Left kidney (tissue), 1 donor: ENCODE measurements at regions not wholly inside any gene's neighbourhood (a gene's known extent, or its start where the extent isn't known, plus 50 kb on each side); places are given as distances from the start of the nearest gene placed in this dataset.
"Not testable (repeated sequence)": the region's sequence is repeated elsewhere in the genome, so short reads cannot be mapped to it uniquely, and the experiment has no call there.

ENCODE experiments used
- DNase-seq: peaks from one replicate; pipeline ENCODE4 v3.0.0-alpha.2; 2013

DNA sequence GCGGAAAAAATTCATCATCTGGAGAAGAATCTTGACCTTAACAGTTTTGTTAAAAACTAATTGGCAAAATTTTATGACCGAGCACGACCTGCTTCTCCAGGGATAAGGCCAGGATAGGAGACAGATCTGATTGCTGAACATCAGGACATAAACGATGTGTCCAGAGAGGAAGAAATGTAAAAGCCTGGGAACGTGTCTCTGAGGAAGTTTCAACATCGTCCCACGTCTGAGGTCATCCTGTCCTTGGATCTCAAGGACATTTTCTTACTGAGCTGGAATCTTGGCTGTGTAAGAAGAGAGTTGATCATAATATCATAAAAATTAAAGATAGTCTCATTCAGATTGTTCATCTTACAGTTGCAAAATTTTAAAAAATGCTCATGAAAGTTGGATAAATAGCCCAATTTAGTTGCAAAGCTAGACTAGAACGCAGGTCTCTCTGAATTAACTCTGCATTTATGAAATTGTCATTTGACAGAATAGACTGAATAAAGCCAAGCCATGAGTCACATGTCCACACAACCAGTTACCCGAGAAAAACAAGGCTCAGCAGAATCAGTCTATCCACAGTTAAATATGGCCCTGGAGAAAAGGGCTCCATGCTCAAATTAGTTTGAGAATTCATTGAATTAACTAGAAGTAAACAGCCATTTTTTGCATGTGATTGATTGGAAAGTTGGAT lies 120.0 kb upstream of the EGFR start:
- DNase-seq: no peak

DNA sequence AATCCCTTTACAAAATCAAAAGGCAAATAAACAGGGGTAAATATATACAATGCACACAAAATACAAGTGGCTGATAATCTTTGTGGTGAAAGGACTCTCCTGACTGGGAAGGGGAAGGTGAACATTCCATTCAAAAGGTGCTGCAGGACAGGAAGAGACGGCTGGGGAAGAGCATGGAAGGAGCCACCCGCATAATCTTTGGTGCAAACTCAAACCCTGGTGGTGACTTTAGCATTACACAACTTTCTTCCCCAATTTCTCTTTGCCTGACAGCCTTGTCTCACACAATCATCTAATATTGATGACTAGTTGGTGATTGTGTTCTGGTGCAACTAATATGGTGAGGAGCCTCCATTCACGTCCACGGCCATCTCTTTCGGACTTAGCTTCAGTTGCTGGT lies 117.0 kb upstream of the EGFR start:
- no peak for DNase-seq

DNA sequence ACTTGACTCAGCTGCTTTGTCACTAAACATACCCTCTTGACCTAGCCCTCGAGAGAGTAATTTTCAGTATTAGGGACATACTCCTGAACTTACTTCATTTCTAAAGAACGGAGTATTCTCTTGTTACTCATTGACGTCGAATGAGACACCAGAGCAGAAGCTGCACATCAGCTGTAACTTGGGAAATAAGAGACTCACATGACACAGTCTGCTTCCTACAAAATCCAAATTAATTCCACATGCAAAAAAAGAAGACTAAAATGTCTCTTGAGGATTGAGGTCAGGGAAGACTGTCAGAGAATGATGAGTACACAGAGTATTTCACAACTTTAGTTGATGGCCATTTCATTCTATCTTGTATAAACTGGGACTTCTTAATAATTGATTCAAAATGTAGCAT lies 114.7 kb upstream of the EGFR start:
- no peak for DNase-seq

DNA sequence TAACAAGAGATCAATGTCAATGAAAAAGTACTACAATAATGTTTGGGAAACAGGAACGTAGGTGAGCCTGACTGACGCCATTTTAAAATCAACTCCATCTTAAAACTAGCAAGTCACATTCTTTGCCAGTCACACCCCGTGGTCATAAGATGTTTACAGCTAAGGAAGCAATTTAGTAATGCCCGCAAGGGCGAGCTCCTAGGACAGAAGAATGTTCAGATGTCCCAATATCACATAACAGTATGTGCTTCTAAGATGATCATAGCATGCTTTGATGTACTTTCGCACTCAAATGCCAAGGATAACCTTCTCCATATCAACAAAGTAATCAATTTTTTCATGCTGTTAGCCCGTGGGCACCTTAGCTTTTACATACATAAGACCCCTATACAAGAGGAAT lies 113.8 kb upstream of the EGFR start:
- no peak for DNase-seq

DNA sequence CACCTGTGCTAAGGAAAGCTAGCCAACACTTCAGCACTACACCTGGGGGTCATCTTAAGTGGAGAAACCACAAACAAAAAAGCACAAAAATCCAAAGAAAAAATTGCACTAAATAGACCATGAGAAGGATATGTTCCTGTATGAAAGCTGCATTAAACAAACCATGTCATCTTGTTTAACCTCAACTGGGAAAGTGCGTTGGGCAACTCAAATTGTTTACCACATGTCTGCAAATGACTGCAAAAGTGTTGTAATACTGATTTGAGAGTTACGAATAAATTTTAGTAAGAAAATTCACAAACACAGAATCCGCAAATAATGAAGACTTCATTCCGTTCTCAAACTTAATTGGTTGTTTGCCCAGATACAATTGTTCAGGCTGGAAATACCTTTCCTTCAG lies 111.9 kb upstream of the EGFR start:
- no peak for DNase-seq

DNA sequence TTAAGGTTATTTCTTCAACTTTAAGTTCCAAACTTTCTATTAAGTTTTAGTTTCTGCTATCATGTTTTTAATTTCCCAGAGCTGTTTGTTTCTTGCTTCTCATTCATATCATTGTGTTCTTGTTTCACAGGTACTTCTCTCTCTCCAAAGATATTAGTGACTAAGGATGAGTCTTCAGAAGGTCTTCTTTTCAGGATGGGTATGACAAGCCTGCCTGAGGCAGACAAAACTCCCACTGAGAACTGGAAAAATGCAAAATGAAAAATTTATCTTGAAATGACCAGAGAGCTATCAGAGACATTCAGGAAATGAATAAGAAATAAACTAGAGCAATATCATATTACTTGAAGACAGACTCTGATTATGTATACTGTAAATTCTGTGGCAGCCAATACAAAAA lies 110.8 kb upstream of the EGFR start:
- no peak for DNase-seq

DNA sequence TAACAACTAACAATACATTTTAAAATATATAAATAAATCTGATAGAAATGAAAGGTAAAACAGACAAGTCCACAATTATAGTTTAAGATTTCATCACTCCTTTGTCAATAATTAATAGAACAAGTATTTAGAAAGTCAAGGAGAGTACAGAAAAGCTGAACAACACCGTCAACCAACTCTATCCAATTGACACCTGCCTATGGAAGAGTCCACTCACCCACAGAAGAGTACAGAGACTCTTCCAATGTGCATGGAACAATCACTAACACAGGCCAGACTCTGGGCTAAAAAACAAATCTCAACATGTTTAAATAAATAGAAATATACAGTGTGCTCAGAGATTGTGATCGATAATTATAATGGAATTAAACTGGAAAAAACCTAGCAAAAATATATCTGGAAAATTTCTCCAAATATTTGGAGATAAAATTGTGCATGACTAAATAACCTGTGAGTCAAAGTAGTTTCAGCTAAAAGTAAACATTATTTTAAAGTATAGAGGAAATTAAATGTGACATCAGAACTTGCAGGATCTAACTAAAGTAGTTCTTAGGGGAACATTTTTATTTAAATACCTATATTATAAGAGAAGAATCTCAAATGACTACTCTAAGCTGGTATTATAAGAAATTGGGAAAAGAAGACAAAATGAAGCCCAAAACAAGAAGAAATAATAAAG lies 109.9 kb upstream of the EGFR start:
- no peak for DNase-seq

DNA sequence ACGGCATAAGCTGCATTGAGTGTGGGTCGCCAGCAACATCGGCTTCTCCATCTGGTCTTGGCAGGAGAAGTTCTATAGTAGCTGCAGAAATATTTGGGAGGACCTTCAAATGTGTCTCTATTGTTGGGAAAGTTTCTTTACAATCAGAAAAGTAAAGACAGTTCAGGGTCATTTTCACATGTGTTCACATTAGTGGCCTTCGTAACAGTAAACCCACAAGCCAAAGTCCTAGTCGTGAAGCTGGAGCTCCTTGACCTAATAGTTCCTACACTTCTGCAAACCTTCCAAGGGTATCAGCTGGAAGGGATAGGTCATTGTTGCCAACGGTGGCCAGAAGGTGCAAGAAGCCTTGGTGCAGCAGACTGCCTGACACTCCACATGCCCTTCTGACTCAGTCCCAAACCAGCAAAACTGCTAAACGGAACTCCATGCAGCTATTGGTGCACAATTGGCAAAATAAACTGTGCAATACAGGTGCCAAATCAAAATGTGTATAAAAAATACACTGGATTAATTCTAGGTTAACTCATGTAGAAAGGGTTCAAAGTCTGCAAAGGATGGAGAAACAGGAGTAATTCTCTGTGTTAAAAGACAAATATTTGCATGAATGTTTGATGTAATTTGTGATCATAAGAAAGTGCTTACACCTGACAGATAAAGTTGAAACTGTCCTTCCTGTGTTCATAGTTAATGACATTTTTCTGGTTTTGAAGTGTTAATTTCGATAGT lies 102.8 kb upstream of the EGFR start:
- DNase-seq: no peak

DNA sequence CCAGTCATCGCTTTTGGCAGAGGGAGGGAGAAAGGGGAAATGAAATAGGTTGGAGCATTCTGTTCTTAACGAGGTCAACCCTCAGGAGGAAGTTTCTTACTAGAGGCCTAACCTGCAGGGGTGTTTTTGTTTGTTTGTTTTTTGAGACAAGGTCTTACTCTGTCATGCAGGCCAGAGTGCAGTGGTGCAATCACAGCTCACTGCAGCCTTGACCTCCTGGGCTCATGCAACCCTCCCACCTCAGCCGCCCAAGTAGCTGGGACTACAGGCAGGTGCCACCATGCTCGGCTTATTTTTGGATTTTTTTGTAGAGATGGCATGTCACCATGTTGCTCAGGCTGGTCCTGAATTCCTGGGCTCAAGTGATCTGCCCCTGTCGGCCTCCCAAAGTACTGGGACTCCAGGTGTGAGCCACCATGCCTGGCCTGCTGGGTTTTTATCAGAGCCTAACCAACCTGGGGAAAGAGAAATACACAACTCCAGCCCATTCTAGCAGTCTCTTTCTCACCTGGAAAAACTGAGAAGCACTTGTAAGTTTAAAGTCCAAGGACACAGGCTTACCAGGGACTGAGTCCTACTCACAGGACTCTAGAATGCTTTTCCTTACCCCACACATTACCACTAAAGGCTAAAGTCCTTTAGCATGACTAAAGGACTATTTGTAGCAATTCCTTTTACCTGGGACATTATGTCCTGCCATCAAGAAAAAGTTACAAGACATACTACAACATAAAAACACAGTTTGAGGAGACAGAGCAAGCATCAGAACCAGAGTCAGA lies 101.0 kb upstream of the EGFR start:
- DNase-seq: no peak

DNA sequence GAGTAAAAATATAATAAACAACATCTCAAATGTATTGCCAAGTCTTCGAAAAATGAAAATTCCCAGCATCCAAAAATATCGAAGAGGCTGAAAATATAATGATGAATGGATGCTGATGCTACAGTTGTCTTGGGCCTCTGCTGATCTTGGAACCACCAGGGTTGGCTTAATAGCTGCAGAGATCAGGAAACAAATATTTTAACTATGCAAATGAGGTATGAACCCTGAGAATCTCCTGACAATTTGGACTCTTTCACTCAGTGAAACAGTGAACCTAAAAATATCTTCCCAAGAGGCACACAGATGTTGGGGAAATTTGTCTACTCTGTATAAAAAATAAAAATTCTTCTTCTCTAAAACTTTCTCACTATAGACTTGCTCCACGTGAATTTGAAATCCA lies 97.7 kb upstream of the EGFR start:
- DNase-seq: no peak

DNA sequence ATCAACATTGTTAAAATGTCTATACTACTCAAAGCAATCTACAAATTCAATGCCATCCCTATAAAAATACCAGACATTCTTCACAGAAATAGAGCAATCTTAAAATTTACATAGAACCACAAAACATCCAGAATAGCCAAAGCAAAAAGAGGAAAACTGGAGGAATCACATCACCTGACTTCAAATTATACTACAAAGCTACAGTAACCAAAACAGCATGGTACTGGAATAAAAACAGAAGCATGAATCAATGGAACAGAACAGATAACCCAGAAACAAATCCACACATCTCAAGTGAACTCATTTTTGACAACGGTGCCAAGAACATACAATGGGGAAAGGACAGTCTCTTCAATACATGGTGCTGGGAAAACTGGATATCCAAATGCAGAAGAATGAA lies 87.3 kb upstream of the EGFR start:
- DNase-seq: no peak

DNA sequence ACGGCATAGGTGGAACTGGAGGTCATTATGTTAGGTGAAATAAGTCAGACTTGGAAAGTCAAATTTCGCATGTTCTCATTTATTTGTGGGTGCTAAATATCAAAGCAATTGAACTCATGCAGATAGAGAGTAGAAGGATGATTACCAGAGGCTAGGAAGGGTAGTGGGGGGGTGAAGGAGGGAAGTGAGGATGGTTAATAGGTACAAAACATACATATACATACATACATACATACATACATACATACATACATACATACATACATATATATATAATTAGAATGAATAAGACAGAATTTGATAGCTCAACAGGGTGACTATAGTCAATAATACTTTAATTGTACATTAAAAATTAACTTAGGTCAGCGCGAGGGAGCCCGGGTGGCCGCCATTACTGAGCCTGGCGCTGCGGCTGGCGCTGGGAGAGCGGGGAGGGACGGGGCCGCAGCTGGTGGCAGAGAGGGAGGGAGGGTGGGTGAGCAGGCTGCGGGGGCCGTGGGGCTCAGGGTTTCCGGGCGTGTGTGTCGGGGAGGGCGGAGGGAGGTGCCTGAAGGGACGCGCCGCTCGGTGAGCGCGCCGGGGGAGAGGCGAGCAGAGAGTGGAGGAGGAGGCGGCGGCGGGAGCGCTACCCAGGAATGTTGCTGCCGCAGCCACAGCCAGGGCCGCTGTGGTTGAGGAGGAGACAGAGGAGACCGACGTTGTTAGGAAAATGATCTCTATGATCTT lies 85.8 kb upstream of the EGFR start:
- DNase-seq: peak; percentile 77

DNA sequence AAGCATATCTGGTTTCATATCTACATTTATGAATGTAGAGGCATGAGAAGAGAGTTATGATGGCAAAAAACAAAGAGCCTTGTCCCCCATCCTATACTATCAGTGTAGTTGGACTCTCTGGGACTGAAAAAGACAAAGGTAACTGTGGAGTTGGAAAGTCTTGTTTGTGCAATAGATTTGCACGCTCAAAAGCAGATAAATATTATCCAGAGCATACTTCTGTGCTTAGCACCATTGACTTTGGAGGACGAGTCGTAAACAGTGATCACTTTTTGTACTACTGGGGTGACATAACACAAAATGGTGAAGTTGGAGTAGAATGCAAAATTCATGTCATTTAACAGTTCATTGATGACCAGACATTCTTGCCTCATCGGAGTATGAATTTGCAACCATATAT lies 85.2 kb upstream of the EGFR start:
- no peak for DNase-seq

DNA sequence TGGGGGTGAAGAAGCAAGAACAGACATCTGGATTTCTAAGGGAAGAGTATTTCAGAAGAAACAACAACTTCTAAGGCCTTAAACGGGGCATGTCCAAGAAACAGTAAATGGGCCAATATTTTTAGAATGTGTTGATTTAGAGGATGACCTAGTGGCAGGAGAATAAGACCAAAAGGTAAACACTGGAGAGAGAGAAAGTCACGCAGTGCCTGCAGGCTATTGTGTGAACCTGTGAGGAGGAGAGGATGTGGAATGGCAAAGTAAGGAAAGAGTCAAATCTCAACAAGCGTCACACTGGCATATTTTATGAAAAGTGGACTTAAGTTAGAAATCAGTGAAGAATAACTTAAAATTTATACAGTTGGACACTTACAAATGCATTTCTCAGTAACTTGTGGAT lies 78.1 kb upstream of the EGFR start:
- no peak for DNase-seq

DNA sequence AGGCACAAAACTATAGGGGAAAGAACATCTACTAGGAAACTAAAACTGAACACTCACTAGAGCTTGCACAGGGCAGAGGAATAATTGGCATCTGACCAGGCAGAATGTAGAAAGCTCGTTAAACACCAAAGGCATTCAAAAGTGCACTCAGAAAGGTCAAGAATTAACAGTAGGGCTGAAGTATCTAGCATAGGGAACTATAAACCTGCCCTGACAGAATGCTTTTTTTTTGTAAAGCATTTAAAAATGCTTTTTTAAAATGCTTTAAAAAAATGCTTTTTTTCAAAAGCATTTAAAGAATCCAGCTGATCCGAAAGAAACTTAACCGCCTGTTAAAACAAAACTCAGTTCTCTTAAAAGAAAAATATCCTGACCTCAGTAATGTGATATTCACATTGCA lies 74.6 kb upstream of the EGFR start:
- DNase-seq: peak; percentile 15

DNA sequence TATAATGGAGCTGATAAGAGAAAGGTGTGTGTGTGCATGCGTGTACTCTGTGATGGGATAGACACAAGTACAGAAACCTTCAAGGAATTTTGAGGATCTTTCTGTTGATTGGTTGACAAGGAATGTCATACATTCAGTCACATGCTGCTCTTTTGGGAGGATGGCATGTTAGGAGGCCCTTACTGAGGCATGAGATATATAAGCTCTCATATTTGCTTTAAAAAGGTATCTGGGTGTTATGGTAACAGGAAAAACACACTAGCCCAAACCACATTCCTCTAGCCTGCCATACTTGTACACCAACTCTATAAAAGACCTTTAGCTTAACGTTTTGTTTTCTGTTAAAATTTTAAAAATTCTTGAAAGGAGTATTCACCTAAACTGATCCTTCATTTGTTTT lies 72.5 kb upstream of the EGFR start:
- DNase-seq: no peak

DNA sequence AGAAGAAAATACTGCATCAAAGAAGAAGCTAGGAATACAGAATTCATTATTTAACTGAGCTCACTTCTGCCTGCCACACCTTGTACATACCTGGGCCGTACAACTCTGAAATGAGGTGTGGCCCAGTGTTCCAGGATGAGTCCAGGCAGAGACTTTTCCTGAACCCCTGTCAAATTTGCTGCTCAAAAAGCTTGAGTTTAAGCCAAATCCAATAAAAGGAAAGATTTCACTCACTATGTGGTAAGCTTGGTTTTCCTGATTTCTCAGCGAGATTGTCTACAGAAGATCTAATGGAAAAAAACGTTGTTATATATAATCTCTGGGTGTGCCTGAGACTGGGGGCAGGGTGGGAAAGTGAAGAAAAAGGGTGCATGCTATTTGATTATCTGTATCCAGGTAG lies 72.1 kb upstream of the EGFR start:
- DNase-seq: no peak

DNA sequence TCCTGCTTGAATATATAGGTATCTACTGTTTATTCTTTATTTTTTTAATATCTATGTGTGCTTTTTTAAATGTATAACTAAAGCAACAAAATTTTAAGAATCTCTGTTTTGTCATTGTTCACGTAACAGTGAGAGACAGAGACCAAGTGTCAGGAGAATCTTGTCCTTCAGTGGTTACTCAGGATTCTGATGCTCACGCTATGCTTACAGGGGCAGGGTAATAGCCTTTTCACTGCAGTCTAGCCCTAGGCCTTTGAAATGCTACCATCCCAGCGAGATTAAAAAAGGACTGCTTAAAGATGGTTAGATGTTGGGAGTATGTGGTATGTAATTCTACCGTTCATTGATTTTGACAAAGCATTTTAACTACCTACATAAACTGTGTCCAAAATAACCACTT lies 71.6 kb upstream of the EGFR start:
- DNase-seq: no peak

DNA sequence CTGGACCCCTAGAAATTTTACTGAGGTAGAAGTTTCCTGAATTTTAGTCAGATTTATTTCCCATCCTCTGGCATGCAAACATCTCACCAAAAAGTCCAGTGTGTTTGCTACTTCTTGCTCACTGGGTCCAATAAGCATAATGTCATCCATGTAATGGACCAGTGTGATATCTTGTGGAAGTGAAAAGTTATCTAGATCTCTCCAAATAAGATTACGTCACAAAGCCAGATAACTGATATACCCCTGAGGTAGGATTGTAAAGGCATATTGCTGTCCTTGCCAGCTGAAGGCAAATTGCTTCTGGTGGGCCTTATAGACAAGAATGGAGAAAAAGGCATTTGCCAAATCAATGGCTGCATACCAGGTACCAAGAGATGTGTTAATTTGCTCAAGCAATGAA lies 69.3 kb upstream of the EGFR start:
- not testable (repeated sequence) for DNase-seq

DNA sequence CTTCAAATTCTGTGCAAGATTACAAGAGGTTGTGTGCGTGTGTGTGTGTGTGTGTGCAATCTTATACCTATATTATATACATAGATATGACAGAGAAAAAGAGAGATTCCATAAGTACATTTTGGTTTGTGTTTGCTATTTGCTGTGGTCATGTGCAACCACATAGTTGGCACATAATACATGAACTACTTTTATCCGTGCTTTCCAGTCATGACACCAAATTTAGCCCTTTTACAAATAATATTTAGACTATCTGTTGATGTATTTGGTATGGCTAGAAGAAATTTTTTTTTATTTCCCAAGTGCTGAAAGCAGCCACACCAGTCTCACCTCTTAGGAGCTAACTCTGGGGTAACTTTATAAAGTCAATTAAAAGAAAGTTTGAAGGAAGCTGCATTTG lies 63.5 kb upstream of the EGFR start:
- DNase-seq: no peak

DNA sequence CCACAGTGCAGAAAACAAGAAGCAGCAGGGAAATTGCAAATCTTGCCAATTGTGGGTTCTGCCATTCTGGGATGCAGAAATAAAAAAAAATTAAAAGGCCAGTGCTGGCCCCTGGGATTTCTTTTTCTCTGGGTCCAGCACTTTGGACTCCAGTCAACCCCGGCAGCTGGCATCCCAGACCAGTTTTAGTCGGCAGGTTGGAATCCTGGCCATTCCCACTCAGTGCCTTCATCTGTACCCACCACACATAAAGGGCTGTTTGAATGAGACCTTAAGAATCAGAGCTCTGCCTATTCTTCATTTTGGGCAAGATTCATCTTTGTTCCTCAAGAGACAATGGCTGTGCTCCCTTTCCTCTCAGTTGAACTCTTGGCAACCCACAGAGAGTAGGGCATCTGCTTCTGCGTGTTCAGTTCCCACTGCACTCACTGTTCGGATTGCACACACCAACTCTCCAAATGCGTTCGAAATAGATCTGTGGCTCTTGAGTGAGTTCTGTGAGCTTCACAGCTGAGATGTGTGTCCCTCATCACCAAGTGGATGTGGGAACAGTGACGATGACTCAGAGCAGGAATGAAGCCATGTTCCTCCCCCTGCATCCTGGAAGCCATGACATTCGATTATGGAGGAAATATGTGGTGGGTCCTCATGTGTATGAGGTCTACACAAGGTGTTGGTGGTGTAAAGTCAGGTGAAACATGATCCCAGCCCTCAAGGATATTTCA lies 63.0 kb upstream of the EGFR start:
- no peak for DNase-seq

DNA sequence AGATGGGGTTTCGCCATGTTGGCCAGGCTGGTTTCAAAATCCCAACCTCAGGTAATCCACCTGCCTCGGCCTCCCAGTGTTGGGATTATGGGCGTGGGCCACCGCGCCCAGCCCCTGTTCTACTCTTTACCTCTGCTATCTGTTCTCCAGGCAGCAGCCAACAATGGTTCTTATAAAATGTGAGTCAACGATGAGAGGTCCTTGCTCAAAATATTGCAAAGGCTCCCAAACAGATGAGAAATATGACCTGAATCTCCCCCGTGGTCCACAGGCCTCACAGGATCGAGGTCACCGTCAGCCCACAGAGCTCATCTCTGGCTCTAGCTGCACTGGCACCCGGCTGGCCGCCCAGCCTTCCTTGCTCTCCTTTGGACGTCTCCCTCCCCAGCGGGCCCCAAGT lies 62.0 kb upstream of the EGFR start:
- no peak for DNase-seq
